ENCODE measurements at regions not wholly inside any gene's neighbourhood (a gene's known extent, or its start where the extent isn't known, plus 50 kb on each side); places are given as distances from the start of the nearest gene placed in this dataset.

GRCh38 chr5:5039918-5040317 is 100.2 kb upstream of the ADAMTS16 start:
- no peaks in the 10 kb centered on the region for H3K36me3 ChIP-seq
- intact Hi-C loops (cut with DNase I) = no loop called here
- no peaks in the 10 kb centered on the region for H3K9me3 ChIP-seq
- no peaks in the 10 kb centered on the region for H3K27me3 ChIP-seq
- no peak overlapping the region for H3K27ac ChIP-seq
- no peak overlapping the region for H3K4me3 ChIP-seq
- no peaks in the 10 kb centered on the region for H3K4me1 ChIP-seq
- no peak for TF ChIP-seq CTCF (IDR thresholded peaks at IDR 0.05)
- no peak for TF ChIP-seq POLR2AphosphoS5 (IDR thresholded peaks at IDR 0.05; ENCODE audit: insufficient read depth in 1 of 2, low read depth in 1 of 2)
- TF ChIP-seq POLR2A (IDR thresholded peaks at IDR 0.05) = no peak
- no peak for DNase-seq (ENCODE audit: extremely low spot score in 2 of 2)

GRCh38 chr5:5040712-5041111 is 99.4 kb upstream of the ADAMTS16 start:
- Histone ChIP-seq H3K36me3 (no peaks in the 10 kb centered on the region), H3K9me3 (no peaks in the 10 kb centered on the region), H3K27me3 (no peaks in the 10 kb centered on the region), H3K4me1 (no peaks in the 10 kb centered on the region), H3K27ac (no peak overlapping the region), H3K4me3 (no peak overlapping the region)
- DNase-seq (ENCODE audit: extremely low spot score in 2 of 2) = no peak
- intact Hi-C loops (cut with DNase I) = no loop called here
- no peak for TF ChIP-seq POLR2AphosphoS5 (IDR thresholded peaks at IDR 0.05; ENCODE audit: insufficient read depth in 1 of 2, low read depth in 1 of 2)
- no peak for TF ChIP-seq POLR2A (IDR thresholded peaks at IDR 0.05)

- H3K9me3 ChIP-seq = no peaks in the 10 kb centered on the region
- no peak overlapping the region for H3K27ac ChIP-seq
- H3K36me3 ChIP-seq = no peaks in the 10 kb centered on the region
- no peaks in the 10 kb centered on the region for H3K27me3 ChIP-seq
- no peak overlapping the region for H3K4me3 ChIP-seq
- TF ChIP-seq POLR2A (IDR thresholded peaks at IDR 0.05) (no peak), POLR2AphosphoS5 (IDR thresholded peaks at IDR 0.05; ENCODE audit: insufficient read depth in 1 of 2, low read depth in 1 of 2) (no peak), CTCF (IDR thresholded peaks at IDR 0.05) (no peak)
- intact Hi-C loops (cut with DNase I) = no loop called here
- no peaks in the 10 kb centered on the region for H3K4me1 ChIP-seq
- no peak for DNase-seq (ENCODE audit: extremely low spot score in 2 of 2)
Observed at GRCh38 chr5:5042806-5043205, 97.3 kb upstream of the ADAMTS16 start.

- no peak for DNase-seq (ENCODE audit: extremely low spot score in 2 of 2)
- Histone ChIP-seq H3K4me3 (no peak overlapping the region), H3K4me1 (no peaks in the 10 kb centered on the region), H3K27ac (no peak overlapping the region), H3K27me3 (no peaks in the 10 kb centered on the region), H3K36me3 (no peaks in the 10 kb centered on the region), H3K9me3 (no peaks in the 10 kb centered on the region)
- intact Hi-C loops (cut with DNase I) = no loop called here
- TF ChIP-seq POLR2AphosphoS5 (IDR thresholded peaks at IDR 0.05; ENCODE audit: insufficient read depth in 1 of 2, low read depth in 1 of 2) = no peak
- no peak for TF ChIP-seq CTCF (IDR thresholded peaks at IDR 0.05)
Observed at GRCh38 chr5:5043346-5043745, 96.8 kb upstream of the ADAMTS16 start.

- DNase-seq (ENCODE audit: extremely low spot score in 2 of 2) = no peak
- intact Hi-C loops (cut with DNase I) = no loop called here
- no peaks in the 10 kb centered on the region for H3K36me3 ChIP-seq
- no peak overlapping the region for H3K4me3 ChIP-seq
- TF ChIP-seq POLR2A (IDR thresholded peaks at IDR 0.05) (no peak), POLR2AphosphoS5 (IDR thresholded peaks at IDR 0.05; ENCODE audit: insufficient read depth in 1 of 2, low read depth in 1 of 2) (no peak), CTCF (IDR thresholded peaks at IDR 0.05) (no peak)
- no peaks in the 10 kb centered on the region for H3K4me1 ChIP-seq
- no peak overlapping the region for H3K27ac ChIP-seq
- H3K9me3 ChIP-seq = no peaks in the 10 kb centered on the region
- no peaks in the 10 kb centered on the region for H3K27me3 ChIP-seq
Observed at GRCh38 chr5:5044247-5044840, 95.8 kb upstream of the ADAMTS16 start.
